ENCODE measurements at regions not wholly inside any gene's neighbourhood (a gene's known extent, or its start where the extent isn't known, plus 50 kb on each side); places are given as distances from the start of the nearest gene placed in this dataset.
"Not testable (repeated sequence)": the region's sequence is repeated elsewhere in the genome, so short reads cannot be mapped to it uniquely, and the experiment has no call there.

DNA sequence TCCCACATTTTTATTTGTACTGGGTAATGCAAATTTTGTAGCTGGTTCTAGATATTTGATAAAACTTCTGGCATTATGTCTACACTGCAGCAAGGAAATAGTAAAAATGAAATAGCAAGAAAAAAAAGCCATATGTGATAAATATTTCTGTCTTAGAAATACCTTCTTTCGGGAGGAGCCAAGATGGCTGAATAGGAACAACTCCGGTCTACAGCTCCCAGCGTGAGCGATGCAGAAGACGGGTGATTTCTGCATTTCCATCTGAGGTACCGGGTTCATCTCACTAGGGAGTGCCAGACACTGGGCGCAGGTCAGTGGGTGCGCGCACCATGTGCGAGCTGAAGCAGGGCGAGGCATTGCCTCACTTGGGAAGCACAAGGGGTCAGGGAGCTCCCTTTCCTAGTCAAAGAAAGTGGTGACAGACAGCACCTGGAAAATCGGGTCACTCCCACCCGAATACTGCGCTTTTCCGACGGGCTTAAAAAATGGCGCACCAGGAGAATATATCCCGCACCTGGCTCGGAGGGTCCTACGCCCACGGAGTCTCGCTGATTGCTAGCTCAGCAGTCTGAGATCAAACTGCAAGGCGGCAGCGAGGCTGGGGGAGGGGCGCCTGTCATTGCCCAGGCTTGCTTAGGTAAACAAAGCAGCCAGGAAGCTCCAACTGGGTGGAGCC lies 461.4 kb downstream of the ZWINT start:
- not testable (repeated sequence) for DNase-seq (ENCODE audit: low spot score)

DNA sequence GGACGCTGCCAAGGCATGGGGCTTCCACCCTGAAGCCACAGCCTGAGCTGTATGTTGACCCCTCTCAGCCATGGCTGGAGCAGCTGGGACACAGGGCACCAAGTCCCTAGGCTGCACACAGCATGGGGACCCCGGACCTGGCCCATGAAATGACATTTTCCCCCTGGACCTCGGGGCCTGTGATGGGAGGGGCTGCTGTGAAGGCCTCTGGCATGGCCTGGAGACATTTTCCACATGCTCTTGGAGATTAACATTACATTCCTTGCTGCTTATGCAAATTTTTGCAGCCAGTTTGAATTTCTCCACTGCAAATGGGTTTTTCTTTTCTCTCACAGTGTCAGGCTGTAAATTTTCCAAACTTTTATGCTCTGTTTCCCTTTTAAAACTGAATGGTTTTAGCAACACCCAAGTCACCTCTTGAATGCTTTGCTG lies 463.6 kb downstream of the ZWINT start:
- no peak for DNase-seq (ENCODE audit: low spot score)

- DNase-seq (ENCODE audit: low spot score) = no peak
These were observed 468.8 kb downstream of the ZWINT start for GRCh38 chr10:55892276-55892675.

- DNase-seq (ENCODE audit: low spot score) = no peak
These were observed 479.5 kb downstream of the ZWINT start for GRCh38 chr10:55881588-55881987.

DNA sequence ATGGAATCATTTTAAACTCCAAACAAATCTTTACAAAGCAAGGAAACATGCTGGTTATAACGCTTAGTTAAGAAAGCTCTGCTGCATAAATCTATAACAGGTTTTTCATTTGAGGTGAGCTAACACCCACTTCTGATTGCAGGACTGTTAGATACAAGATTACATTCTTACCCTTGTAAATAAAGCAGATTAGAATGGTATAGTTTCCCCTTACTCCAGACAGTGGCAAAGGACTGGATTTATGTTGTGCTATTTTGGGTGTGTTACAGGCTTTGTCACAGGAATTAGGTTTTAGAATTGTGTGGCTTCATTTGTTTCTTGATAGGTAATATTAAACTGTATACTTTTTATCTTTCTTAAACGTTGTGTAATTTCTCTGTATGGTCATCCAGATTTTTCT lies 487.6 kb downstream of the ZWINT start:
- DNase-seq (ENCODE audit: low spot score) = no peak

GRCh38 chr10:55870186-55870585 lies 490.9 kb downstream of the ZWINT start:
- DNase-seq (ENCODE audit: low spot score) = no peak

- DNase-seq (ENCODE audit: low spot score) = no peak
These were observed 493.2 kb downstream of the ZWINT start for GRCh38 chr10:55867848-55868247.

GRCh38 chr10:55858730-55859129 lies 502.3 kb downstream of the ZWINT start:
- DNase-seq (ENCODE audit: low spot score) = no peak

- no peak for DNase-seq (ENCODE audit: low spot score)
These were observed 508.2 kb downstream of the ZWINT start for GRCh38 chr10:55852900-55853299.

- DNase-seq (ENCODE audit: low spot score) = no peak
These were observed 523.8 kb downstream of the ZWINT start for GRCh38 chr10:55837273-55837672.

GRCh38 chr10:55822096-55822495 lies 539.0 kb downstream of the ZWINT start:
- no peak for DNase-seq (ENCODE audit: low spot score)

DNA sequence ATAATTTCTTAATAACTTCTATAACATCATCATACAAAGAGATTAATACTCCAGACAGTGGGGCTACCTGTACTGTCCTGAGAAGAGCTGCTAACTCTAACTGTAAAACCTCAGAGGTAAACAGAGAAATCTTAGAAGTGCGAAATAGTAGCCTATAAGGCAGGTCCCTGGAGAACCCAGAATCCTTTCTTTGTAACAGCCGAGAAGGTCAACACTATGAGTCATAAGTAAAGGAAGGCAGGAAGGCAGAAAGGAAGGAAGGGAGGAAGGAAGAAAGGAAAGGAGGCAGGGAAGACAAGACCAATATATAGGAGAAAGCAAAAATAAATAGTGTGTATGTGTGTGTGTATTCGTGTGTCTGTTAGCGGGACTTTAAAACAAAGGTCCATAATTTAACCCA lies 540.6 kb downstream of the ZWINT start:
- no peak for DNase-seq (ENCODE audit: low spot score)

DNA sequence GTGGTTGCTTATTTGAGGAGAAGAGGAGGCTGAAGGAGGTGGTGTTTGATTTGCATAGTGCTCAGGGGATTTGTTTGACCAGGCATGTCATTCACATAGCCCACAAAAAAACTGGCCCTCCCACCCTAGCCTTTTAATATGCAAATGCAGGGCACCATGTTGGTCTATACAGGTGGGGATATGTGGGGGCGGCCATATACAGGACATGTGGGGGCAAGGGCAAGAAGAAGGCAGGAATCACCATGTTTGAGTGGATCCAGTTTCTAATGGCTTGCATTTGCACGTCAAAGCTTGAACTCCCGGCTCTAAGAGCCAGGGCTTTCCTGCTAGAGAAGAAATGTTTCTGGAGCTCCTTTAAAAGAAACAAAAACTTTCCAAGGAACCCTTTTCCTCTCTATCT lies 541.0 kb downstream of the ZWINT start:
- no peak for DNase-seq (ENCODE audit: low spot score)

GRCh38 chr10:55813451-55814170 lies 547.4 kb downstream of the ZWINT start:
- DNase-seq (ENCODE audit: low spot score) = no peak

DNA sequence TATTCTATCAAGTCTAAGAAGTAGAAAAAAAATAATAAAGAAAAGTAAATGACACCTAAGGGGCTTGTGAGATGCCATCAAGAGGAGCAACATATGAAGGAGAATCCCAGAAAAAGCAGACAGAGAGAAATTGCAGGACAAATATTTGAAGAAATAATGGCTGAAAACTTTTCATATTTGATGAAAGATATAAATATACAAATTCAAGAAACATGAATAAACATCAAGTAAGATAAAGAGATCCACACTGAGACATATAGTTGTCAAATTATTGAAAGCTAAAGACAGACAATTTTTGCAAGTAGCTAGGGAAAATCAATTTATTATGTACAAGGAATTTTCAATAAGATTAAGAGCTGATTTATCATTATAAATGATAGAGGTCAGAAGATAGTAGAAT lies 558.0 kb downstream of the ZWINT start:
- DNase-seq (ENCODE audit: low spot score) = no peak

- no peak for DNase-seq (ENCODE audit: low spot score)
These were observed 559.8 kb downstream of the ZWINT start for GRCh38 chr10:55801353-55801661.

- DNase-seq (ENCODE audit: low spot score) = no peak
These were observed 560.3 kb downstream of the ZWINT start for GRCh38 chr10:55800602-55801352.

DNA sequence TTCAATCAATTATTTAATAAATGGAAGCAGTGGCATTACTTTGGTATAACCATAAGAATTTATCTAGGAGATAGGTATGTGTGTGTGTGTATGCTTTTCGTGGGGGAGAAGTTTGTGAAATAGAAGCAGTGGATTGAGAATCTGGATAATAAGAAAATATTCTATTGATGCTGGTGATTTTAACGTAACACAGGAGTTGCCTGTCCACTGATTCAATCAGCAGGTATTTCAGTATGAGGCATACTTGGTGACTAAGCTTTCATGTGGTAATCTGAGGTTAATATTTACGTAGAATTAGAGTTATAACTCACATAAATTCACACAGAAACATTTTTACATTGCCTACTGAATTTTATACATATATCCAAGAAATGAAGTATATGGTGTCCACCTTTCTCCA lies 568.0 kb downstream of the ZWINT start:
- DNase-seq (ENCODE audit: low spot score) = no peak

DNA sequence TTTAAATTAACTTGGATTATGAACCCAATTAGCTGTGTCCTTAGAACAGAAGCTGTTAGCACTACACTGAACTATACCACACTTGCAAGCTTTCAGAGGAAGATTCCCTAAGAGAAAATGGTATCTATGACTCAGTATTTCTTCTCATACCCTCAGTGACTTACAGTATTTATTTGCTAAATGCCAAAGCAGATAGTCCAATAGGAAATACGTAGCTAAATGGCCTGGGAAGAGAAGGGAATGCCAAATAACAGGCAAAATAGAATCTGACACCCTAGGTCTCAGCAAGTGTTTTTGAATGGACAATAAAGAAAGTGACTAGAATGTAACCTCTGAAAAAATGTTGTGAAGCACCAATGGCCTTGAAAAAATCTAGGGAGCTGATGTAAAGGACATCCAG lies 570.8 kb downstream of the ZWINT start:
- not testable (repeated sequence) for DNase-seq (ENCODE audit: low spot score)

- DNase-seq (ENCODE audit: low spot score) = no peak
These were observed 574.5 kb downstream of the ZWINT start for GRCh38 chr10:55786461-55787050.

DNA sequence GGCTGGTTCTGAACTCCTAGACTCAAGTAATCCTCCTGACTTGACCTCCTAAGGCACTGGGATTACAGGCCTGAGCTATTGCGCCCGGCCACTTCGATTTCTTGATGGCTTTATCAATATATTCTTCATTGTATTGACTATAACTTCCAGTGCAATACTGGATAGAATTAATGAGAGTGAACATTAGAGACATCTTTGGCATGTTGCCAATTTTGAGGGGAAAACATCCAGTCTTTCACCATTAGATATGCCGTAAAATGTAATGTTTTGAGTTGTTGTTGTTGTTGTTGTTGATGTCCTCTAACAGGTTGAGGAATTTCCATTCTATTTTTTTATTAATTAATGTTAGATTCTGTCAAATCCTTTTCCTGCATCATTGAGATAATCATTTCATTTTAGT lies 578.9 kb downstream of the ZWINT start:
- no peak for DNase-seq (ENCODE audit: low spot score)

GRCh38 chr10:55766212-55766611 lies 594.8 kb downstream of the ZWINT start:
- no peak for DNase-seq (ENCODE audit: low spot score)

DNA sequence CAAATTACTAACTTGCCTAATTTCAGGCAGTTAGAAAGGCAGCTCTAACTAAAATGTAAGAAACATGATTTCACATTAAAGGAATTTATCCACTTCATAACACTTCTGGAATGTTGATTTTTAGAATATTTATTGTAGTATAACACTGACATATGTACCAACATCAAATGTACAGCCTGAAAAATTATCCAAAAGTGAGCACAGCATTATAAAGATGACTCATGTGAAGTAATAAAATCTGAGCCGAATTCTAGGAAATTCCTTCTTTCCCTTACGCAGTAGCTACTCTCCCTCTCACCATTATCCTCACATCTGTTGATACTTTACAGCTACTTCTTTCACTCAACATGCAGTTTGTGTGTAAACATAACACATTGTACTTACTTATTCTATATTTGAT lies 610.6 kb downstream of the ZWINT start:
- no peak for DNase-seq (ENCODE audit: low spot score)

All from H4 (cell line).